Choroid plexus epithelial cell (primary cell): ENCODE measurements at regions not wholly inside any gene's neighbourhood (a gene's known extent, or its start where the extent isn't known, plus 50 kb on each side); places are given as distances from the start of the nearest gene placed in this dataset.
A peak's percentile ranks its signal among the peaks of the same experiment; 100 is the strongest.

Source experiments
- DNase-seq: peaks from one replicate; pipeline ENCODE4 v3.0.0-alpha.2; 2010; ENCODE audit warnings: low read depth
- H3K4me3 ChIP-seq: 2 replicates; pipeline ENCODE4 v1.5.1; 2011; ENCODE audit warnings: low read depth, mild to moderate bottlenecking, control low read depth, low read length, moderate library complexity
- TF ChIP-seq, protein P1 (sequence below): conservative IDR thresholded peaks from 2 replicates; pipeline ENCODE4 v1.5.1; 2011; ENCODE audit warnings: low read depth, mild to moderate bottlenecking, control low read depth, inconsistent platforms, low read length, moderate library complexity

- no peak for DNase-seq
Measured at GRCh38 chr12:87802721-87803011, 226.5 kb downstream of the C12orf50 start.

GRCh38 chr12:87801860-87802720 is 227.1 kb downstream of the C12orf50 start:
- H3K4me3 ChIP-seq: no peak overlapping the region
- TF ChIP-seq, protein P1, sequence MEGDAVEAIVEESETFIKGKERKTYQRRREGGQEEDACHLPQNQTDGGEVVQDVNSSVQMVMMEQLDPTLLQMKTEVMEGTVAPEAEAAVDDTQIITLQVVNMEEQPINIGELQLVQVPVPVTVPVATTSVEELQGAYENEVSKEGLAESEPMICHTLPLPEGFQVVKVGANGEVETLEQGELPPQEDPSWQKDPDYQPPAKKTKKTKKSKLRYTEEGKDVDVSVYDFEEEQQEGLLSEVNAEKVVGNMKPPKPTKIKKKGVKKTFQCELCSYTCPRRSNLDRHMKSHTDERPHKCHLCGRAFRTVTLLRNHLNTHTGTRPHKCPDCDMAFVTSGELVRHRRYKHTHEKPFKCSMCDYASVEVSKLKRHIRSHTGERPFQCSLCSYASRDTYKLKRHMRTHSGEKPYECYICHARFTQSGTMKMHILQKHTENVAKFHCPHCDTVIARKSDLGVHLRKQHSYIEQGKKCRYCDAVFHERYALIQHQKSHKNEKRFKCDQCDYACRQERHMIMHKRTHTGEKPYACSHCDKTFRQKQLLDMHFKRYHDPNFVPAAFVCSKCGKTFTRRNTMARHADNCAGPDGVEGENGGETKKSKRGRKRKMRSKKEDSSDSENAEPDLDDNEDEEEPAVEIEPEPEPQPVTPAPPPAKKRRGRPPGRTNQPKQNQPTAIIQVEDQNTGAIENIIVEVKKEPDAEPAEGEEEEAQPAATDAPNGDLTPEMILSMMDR: no peak
- DNase-seq: no peak

More at GRCh38 chr12:87802721-87803011, 226.5 kb downstream of the C12orf50 start:
- no peak overlapping the region for H3K4me3 ChIP-seq
- TF ChIP-seq, protein P1: no peak

- no peak overlapping the region for H3K4me3 ChIP-seq
- peak; percentile 63 for DNase-seq
- TF ChIP-seq, protein P1: no peak
Measured at GRCh38 chr12:87796961-87797516, 232.2 kb downstream of the C12orf50 start.

GRCh38 chr12:87795555-87795954 is 233.6 kb downstream of the C12orf50 start:
- no peak overlapping the region for H3K4me3 ChIP-seq
- DNase-seq: no peak
- TF ChIP-seq, protein P1: no peak

- DNase-seq: no peak
- no peak overlapping the region for H3K4me3 ChIP-seq
- TF ChIP-seq, protein P1: no peak
Measured at GRCh38 chr12:87794854-87795253, 234.3 kb downstream of the C12orf50 start.

GRCh38 chr12:87793131-87793530 is 236.1 kb downstream of the C12orf50 start:
- no peak overlapping the region for H3K4me3 ChIP-seq
- TF ChIP-seq, protein P1: peak; percentile 25
- DNase-seq: peak; percentile 74

GRCh38 chr12:87784350-87784749 is 244.9 kb downstream of the C12orf50 start:
- TF ChIP-seq, protein P1: no peak
- DNase-seq: no peak
- H3K4me3 ChIP-seq: no peak overlapping the region
